BJ (cell line): ENCODE measurements at regions not wholly inside any gene's neighbourhood (a gene's known extent, or its start where the extent isn't known, plus 50 kb on each side); places are given as distances from the start of the nearest gene placed in this dataset.

Experiments
- CTCF ChIA-PET: fragments of 350-600 bp; formaldehyde crosslinking; extraction: SDS; loops from one replicate; lab custom pipeline; 2021; ENCODE audit warnings: antibody characterized with exemption, inconsistent platforms; lab: Yijun Ruan, JAX
- POLR2A ChIA-PET: fragments of 300-600 bp; sonication (Branson Sonifier 250); formaldehyde crosslinking; extraction: SDS; loops from one replicate; lab custom pipeline; 2021; ENCODE audit warnings: antibody characterized with exemption; lab: Charles Lee
- DNase-seq: peaks from one replicate; pipeline ENCODE4 v3.0.0-alpha.2; 2011; ENCODE audit warnings: low read depth
- H3K27me3 ChIP-seq: 2 replicates; pipeline ENCODE4 v1.6.0; 2011; ENCODE audit warnings: low read length; ENCODE audit not compliant: control insufficient read depth, insufficient read depth
- H3K36me3 ChIP-seq: 2 replicates; pipeline ENCODE4 v1.5.1; 2011; ENCODE audit warnings: low read length; ENCODE audit not compliant: control insufficient read depth, insufficient read depth
- H3K4me3 ChIP-seq: 2 replicates; pipeline ENCODE4 v1.5.1; 2011; ENCODE audit warnings: low read depth, mild to moderate bottlenecking, control low read depth, low read length
- TF ChIP-seq, protein P1 (sequence below): IDR thresholded peaks from 2 replicates; pipeline ENCODE4 v1.5.1; 2011; ENCODE audit warnings: low read depth, mild to moderate bottlenecking, control low read depth, inconsistent platforms, low read length, moderate library complexity; ENCODE audit not compliant: insufficient read depth

DNA sequence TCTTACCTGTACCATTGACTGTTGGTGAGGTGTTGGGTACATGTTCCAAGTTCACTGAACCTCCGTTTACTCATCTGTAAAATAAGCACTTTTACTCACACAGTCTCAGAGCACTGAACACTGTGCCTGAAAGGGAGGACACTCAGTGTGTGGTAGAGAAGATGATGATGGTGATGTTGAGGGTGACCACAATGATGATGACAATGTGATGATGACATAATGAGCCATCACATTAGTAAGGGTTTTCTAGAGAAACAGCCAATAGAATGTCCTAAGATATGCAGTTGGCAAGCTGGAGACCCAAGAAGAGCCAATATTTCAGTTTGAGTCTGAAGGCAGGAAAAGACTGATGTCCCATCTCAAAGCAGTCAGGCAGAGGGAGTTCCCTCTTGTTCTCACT, 315.4 kb upstream of the IGFBP7 start:
- H3K36me3 ChIP-seq: no peaks in the 10 kb centered on the region
- no peak overlapping the region for H3K4me3 ChIP-seq
- ChIA-PET CTCF (interaction anchor here (0.8 to 4.7 kb wide), 9 partner anchors 8 to 387 kb away, joined by 3 to 33 read pairs (median 8); no protein-coding TSS in a partner anchor), POLR2A (no interaction called here)
- TF ChIP-seq, protein P1, sequence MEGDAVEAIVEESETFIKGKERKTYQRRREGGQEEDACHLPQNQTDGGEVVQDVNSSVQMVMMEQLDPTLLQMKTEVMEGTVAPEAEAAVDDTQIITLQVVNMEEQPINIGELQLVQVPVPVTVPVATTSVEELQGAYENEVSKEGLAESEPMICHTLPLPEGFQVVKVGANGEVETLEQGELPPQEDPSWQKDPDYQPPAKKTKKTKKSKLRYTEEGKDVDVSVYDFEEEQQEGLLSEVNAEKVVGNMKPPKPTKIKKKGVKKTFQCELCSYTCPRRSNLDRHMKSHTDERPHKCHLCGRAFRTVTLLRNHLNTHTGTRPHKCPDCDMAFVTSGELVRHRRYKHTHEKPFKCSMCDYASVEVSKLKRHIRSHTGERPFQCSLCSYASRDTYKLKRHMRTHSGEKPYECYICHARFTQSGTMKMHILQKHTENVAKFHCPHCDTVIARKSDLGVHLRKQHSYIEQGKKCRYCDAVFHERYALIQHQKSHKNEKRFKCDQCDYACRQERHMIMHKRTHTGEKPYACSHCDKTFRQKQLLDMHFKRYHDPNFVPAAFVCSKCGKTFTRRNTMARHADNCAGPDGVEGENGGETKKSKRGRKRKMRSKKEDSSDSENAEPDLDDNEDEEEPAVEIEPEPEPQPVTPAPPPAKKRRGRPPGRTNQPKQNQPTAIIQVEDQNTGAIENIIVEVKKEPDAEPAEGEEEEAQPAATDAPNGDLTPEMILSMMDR: no peak
- H3K27me3 ChIP-seq: peaks cover 1% of the 10 kb centered on the region; the same call in 1 of the 2 replicates
- DNase-seq: no peak

DNA sequence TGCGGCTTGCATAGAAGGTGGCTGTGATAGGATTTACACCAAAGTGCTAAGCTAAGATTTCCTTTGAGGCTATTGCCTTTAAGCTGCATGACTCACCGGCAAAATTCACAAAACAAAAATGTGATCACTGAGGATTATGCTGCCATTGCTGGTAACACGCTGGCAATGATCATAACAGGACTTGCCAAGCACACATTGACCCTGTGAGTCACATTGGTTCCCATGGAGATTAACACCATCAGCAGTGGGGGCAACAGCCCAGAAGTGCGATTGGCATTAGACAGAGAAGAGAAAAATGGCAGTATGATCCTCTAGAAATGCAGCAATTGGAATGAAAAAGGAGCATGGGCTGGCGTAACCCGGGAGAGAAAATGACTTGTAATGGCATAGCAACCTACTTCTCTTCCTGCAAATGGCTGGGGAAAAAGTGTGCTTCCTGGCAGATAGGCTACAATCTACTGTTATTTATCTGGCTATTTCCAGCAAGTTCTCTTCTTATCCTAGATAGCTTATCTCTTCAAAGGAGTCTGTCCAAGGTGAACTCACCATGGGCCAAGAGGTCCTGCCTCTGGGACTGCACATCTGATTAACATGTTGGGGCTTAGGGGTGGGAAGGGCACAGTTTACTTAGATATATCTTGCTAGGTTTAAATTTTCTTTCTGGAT, 314.2 kb upstream of the IGFBP7 start:
- peak; percentile 45 for DNase-seq
- H3K27me3 ChIP-seq: no peaks in the 10 kb centered on the region
- CTCF ChIA-PET: interaction anchor here (0.7 to 2.3 kb wide), 4 partner anchors 12 to 84 kb away, joined by 3 to 7 read pairs (median 3); no protein-coding TSS in a partner anchor
- H3K4me3 ChIP-seq: no peak overlapping the region
- TF ChIP-seq, protein P1: no peak
- POLR2A ChIA-PET: no interaction called here
- no peaks in the 10 kb centered on the region for H3K36me3 ChIP-seq

DNA sequence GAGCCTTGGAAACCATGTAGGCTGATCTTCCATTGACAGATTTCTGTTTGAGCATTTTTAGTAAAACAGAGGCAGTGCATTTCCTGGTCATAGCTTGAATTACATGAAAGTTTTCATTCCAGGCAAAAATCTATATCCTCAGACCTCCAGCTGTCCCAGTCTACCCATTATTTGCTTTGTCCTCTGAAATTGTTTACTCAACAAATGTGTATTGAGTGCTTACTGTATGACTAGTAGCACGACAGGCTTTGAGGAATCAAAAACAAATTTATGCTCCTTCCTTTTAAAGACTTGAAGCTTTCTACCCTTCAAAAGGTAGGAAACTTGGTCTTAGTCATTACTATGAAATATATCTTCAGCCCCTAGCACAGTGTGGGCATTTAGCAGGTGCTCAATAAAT, 307.9 kb upstream of the IGFBP7 start:
- Histone ChIP-seq H3K36me3 (no peaks in the 10 kb centered on the region), H3K27me3 (no peaks in the 10 kb centered on the region), H3K4me3 (no peak overlapping the region)
- DNase-seq: no peak
- CTCF ChIA-PET: interaction anchor here (1.9 kb wide), 1 partner anchor 9 kb away, joined by 8 read pairs; no protein-coding TSS in a partner anchor
- POLR2A ChIA-PET: no interaction called here
- TF ChIP-seq, protein P1: no peak

DNA sequence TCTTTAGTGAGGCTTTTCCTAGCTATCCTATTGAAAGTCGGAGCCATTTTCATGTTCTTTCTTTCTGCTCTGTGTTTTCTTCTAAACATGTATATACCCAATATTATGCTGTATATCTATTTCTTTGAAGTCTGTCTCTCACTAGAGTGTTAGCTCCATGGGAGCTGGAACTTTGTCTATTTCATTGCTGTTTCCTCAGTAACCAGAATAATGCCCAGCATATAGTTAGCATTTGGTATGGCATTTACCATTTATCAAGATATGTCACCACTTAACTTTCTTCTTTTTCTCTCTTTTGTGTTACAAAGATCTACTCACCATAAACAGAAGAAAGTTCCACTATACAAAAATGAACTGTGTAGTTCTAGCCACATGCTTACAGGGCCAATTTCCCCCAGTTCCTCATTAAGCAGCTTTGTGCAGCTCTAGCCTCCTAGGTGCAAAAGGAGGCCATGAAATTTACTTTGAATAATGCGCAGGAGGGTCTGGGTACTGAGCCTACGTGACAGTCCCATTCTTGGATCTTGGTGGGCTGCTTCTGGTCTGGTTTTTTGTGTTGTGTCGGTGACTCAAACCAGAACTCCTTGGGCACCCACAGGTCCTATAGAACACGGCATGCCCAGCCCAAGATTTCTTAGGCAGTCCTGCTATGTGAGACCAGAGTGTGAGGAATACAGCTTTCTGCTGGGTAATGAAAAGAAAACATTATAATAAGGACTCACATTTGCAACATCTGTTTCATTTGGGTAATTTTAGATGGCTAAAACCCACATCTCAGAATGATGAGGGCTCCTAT, 302.3 kb upstream of the IGFBP7 start:
- H3K36me3 ChIP-seq: no peaks in the 10 kb centered on the region
- H3K4me3 ChIP-seq: no peak overlapping the region
- ChIA-PET CTCF (interaction anchor here (1.9 kb wide), 1 partner anchor 12 kb away, joined by 7 read pairs; no protein-coding TSS in a partner anchor), POLR2A (no interaction called here)
- no peaks in the 10 kb centered on the region for H3K27me3 ChIP-seq
- no peak for DNase-seq
- TF ChIP-seq, protein P1: no peak
